Keratinocyte (primary cell): ENCODE measurements at regions not wholly inside any gene's neighbourhood (a gene's known extent, or its start where the extent isn't known, plus 50 kb on each side); places are given as distances from the start of the nearest gene placed in this dataset.
"Not testable (repeated sequence)": the region's sequence is repeated elsewhere in the genome, so short reads cannot be mapped to it uniquely, and the experiment has no call there.

Source experiments
- DNase-seq: peaks from one replicate; pipeline ENCODE4 v3.0.0-alpha.2; 2011; ENCODE audit warnings: low read depth, missing footprints, low spot score
- FAIRE-seq: peaks from 2 replicates; lab custom pipeline; 2011; peaks lifted over from hg19 to GRCh38; lab: Jason Lieb, UNC
- H2AFZ ChIP-seq: 2 replicates; pipeline ENCODE4 v1.6.0; 2012; ENCODE audit warnings: low read length, control low read depth, inconsistent platforms; ENCODE audit not compliant: control insufficient read depth
- H3K27ac ChIP-seq: 2 replicates; pipeline ENCODE4 v1.5.1; 2011; ENCODE audit warnings: low read length; ENCODE audit not compliant: control insufficient read depth, insufficient read depth
- H3K27me3 ChIP-seq: 3 replicates; pipeline ENCODE4 v1.6.0; 2011; ENCODE audit warnings: low read length; ENCODE audit not compliant: control insufficient read depth, insufficient read depth; ENCODE audit errors: extremely low read depth
- H3K36me3 ChIP-seq, 2 experiments: 2 replicates in 1 of 2; 3 replicates in 1 of 2; pipeline ENCODE4 v1.5.1; 2011; ENCODE audit warnings: low read length in 2 of 2, mild to moderate bottlenecking in 1 of 2; ENCODE audit not compliant: control insufficient read depth in 2 of 2, insufficient read depth in 2 of 2; ENCODE audit errors: extremely low read depth in 1 of 2
- H3K4me1 ChIP-seq: 3 replicates; pipeline ENCODE4 v1.5.1; 2011; ENCODE audit warnings: low read length; ENCODE audit not compliant: control insufficient read depth, insufficient read depth; ENCODE audit errors: extremely low read depth
- H3K4me2 ChIP-seq: 3 replicates; pipeline ENCODE4 v1.6.0; 2011; ENCODE audit warnings: low read depth, low read length; ENCODE audit not compliant: control insufficient read depth, insufficient read depth; ENCODE audit errors: extremely low read depth
- H3K4me3 ChIP-seq, 3 experiments: fragments of 200-600 bp in 1 of 3; sonication (generic) in 1 of 3; 2 replicates in 2 of 3; 3 replicates in 1 of 3; pipeline ENCODE4 v1.5.1; 2011 to 2016; ENCODE audit warnings: low read length in 3 of 3, mild to moderate bottlenecking in 3 of 3, control low read depth in 2 of 3, inconsistent platforms in 1 of 3, low read depth in 1 of 3, mixed read lengths in 1 of 3, mixed run types in 1 of 3, moderate library complexity in 1 of 3; ENCODE audit not compliant: control insufficient read depth in 2 of 3, insufficient read depth in 2 of 3; ENCODE audit errors: extremely low read depth in 1 of 3
- H3K79me2 ChIP-seq: 2 replicates; pipeline ENCODE4 v1.6.0; 2012; ENCODE audit warnings: low read length; ENCODE audit not compliant: control insufficient read depth, insufficient read depth
- H3K9ac ChIP-seq: 3 replicates; pipeline ENCODE4 v1.6.0; 2011; ENCODE audit warnings: low read length; ENCODE audit not compliant: control insufficient read depth, insufficient read depth; ENCODE audit errors: extremely low read depth
- H3K9me1 ChIP-seq: 3 replicates; pipeline ENCODE4 v1.6.0; 2011; ENCODE audit warnings: low read length; ENCODE audit not compliant: control insufficient read depth, insufficient read depth; ENCODE audit errors: extremely low read depth
- H3K9me3 ChIP-seq: 2 replicates; pipeline ENCODE4 v1.5.1; 2012; ENCODE audit warnings: low read depth, low read length; ENCODE audit not compliant: control insufficient read depth
- H4K20me1 ChIP-seq: 3 replicates; pipeline ENCODE4 v1.6.0; 2011; ENCODE audit warnings: low read length; ENCODE audit not compliant: control insufficient read depth, insufficient read depth; ENCODE audit errors: extremely low read depth
- EZH2 ChIP-seq: IDR thresholded peaks from one replicate; pipeline ENCODE4 v1.6.1; 2012; ENCODE audit warnings: inconsistent platforms, mild to moderate bottlenecking, low read length, moderate library complexity
- dilution Hi-C: fragments of 300-500 bp; cut with MboI; formaldehyde crosslinking; loops from one replicate; pipeline ENCODE4 v1.7.0; 2020; ENCODE audit warnings: low sequenced_read_pairs; ENCODE audit not compliant: extremely low pct_ligation_motif_present
- TF ChIP-seq, protein P1 (sequence below), 3 experiments: IDR thresholded peaks in 1 of 3; conservative IDR thresholded peaks in 1 of 3; optimal IDR thresholded peaks in 1 of 3; 2 replicates in 2 of 3; 3 replicates in 1 of 3; pipeline versions ENCODE3 to v1.5.1; 2011; ENCODE audit warnings: low read length in 3 of 3, mild to moderate bottlenecking in 3 of 3, moderate library complexity in 2 of 3, control low read depth in 1 of 3, inconsistent platforms in 1 of 3; ENCODE audit not compliant: insufficient read depth in 2 of 3; ENCODE audit errors: extremely low read depth in 1 of 3

GRCh38 chr21:15671188-15671587 lies 58.6 kb upstream of the USP25 start:
- no peak overlapping the region for H3K4me3 ChIP-seq
- no peak for FAIRE-seq
- no peak overlapping the region for H3K4me2 ChIP-seq
- H3K36me3 ChIP-seq, result no peaks in the 10 kb centered on the region
- no peak overlapping the region for H2AFZ ChIP-seq
- peaks cover 4% of the 10 kb centered on the region for H3K4me1 ChIP-seq
- no peaks in the 10 kb centered on the region for H3K27me3 ChIP-seq
- no peak overlapping the region for H3K27ac ChIP-seq
- TF ChIP-seq, protein P1, sequence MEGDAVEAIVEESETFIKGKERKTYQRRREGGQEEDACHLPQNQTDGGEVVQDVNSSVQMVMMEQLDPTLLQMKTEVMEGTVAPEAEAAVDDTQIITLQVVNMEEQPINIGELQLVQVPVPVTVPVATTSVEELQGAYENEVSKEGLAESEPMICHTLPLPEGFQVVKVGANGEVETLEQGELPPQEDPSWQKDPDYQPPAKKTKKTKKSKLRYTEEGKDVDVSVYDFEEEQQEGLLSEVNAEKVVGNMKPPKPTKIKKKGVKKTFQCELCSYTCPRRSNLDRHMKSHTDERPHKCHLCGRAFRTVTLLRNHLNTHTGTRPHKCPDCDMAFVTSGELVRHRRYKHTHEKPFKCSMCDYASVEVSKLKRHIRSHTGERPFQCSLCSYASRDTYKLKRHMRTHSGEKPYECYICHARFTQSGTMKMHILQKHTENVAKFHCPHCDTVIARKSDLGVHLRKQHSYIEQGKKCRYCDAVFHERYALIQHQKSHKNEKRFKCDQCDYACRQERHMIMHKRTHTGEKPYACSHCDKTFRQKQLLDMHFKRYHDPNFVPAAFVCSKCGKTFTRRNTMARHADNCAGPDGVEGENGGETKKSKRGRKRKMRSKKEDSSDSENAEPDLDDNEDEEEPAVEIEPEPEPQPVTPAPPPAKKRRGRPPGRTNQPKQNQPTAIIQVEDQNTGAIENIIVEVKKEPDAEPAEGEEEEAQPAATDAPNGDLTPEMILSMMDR (optimal IDR thresholded peaks at IDR 0.05 in 1 of 3, IDR thresholded peaks at IDR 0.05 in 1 of 3, conservative IDR thresholded peaks at IDR 0.05 in 1 of 3; ENCODE audit: extremely low read depth in 1 of 3, insufficient read depth in 2 of 3, low read length in 3 of 3), result no peak
- TF ChIP-seq EZH2, result no peak
- H3K9ac ChIP-seq, result no peak overlapping the region
- H3K9me1 ChIP-seq, result no peaks in the 10 kb centered on the region
- no peak for DNase-seq
- no peaks in the 10 kb centered on the region for H3K9me3 ChIP-seq
- dilution Hi-C loops, result no loop called here
- no peaks in the 10 kb centered on the region for H3K79me2 ChIP-seq
- no peaks in the 10 kb centered on the region for H4K20me1 ChIP-seq

- DNase-seq, dilution Hi-C loops, H3K79me2 ChIP-seq, H3K27ac ChIP-seq, H3K9ac ChIP-seq, H2AFZ ChIP-seq, H3K4me2 ChIP-seq, H3K36me3 ChIP-seq, H4K20me1 ChIP-seq, H3K4me3 ChIP-seq, H3K9me3 ChIP-seq, H3K4me1 ChIP-seq, H3K27me3 ChIP-seq, H3K9me1 ChIP-seq, FAIRE-seq: not testable (repeated sequence)
These were observed 57.2 kb upstream of the USP25 start for GRCh38 chr21:15672578-15672977.

- no peaks in the 10 kb centered on the region for H4K20me1 ChIP-seq
These were observed 52.8 kb upstream of the USP25 start for GRCh38 chr21:15676935-15677334.

More at GRCh38 chr21:15676935-15677334, 52.8 kb upstream of the USP25 start:
- H3K9ac ChIP-seq, result no peak overlapping the region
- H3K9me1 ChIP-seq, result no peaks in the 10 kb centered on the region
- H3K36me3 ChIP-seq, result no peaks in the 10 kb centered on the region
- FAIRE-seq (no peak), DNase-seq (no peak)
- no peak overlapping the region for H3K4me3 ChIP-seq
- H3K27me3 ChIP-seq, result no peaks in the 10 kb centered on the region
- TF ChIP-seq EZH2, result no peak
- TF ChIP-seq, protein P1 (optimal IDR thresholded peaks at IDR 0.05 in 1 of 3, IDR thresholded peaks at IDR 0.05 in 1 of 3, conservative IDR thresholded peaks at IDR 0.05 in 1 of 3; ENCODE audit: extremely low read depth in 1 of 3, insufficient read depth in 2 of 3, low read length in 3 of 3), result no peak
- H2AFZ ChIP-seq, result no peak overlapping the region
- no peaks in the 10 kb centered on the region for H3K9me3 ChIP-seq
- dilution Hi-C loops, result no loop called here
- peaks cover 1% of the 10 kb centered on the region for H3K4me1 ChIP-seq
- no peaks in the 10 kb centered on the region for H3K79me2 ChIP-seq
- no peak overlapping the region for H3K27ac ChIP-seq
- H3K4me2 ChIP-seq, result no peak overlapping the region
